ENCODE measurements at regions not wholly inside any gene's neighbourhood (a gene's known extent, or its start where the extent isn't known, plus 50 kb on each side); places are given as distances from the start of the nearest gene placed in this dataset.
"Not testable (repeated sequence)": the region's sequence is repeated elsewhere in the genome, so short reads cannot be mapped to it uniquely, and the experiment has no call there.

DNA sequence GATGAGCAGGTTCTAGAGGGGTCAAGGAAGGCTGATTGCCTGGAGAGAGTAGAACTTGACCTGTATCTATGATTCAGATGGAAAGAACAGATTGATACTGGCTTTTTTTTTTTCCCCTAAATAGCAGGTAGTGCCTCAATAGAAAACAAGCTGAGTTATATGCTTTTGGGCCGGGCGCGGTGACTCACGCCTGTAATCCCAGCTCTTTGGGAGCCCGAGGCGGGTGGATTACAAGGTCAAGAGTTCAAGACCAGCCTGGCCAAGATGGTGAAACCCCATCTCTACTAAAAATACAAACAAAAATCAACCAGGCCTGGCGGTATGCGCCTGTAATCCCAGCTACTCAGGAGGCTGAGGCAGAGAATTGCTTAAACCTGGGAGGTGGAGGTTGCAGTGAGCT, 186.1 kb downstream of the CEP135 start:
- TF ChIP-seq, protein P1, sequence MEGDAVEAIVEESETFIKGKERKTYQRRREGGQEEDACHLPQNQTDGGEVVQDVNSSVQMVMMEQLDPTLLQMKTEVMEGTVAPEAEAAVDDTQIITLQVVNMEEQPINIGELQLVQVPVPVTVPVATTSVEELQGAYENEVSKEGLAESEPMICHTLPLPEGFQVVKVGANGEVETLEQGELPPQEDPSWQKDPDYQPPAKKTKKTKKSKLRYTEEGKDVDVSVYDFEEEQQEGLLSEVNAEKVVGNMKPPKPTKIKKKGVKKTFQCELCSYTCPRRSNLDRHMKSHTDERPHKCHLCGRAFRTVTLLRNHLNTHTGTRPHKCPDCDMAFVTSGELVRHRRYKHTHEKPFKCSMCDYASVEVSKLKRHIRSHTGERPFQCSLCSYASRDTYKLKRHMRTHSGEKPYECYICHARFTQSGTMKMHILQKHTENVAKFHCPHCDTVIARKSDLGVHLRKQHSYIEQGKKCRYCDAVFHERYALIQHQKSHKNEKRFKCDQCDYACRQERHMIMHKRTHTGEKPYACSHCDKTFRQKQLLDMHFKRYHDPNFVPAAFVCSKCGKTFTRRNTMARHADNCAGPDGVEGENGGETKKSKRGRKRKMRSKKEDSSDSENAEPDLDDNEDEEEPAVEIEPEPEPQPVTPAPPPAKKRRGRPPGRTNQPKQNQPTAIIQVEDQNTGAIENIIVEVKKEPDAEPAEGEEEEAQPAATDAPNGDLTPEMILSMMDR (IDR thresholded peaks at IDR 0.05; ENCODE audit: poor library complexity) = not testable (repeated sequence)
- TF ChIP-seq EZH2 (IDR thresholded peaks at IDR 0.05; ENCODE audit: borderline replicate concordance); EZH2phosphoT487 (IDR thresholded peaks at IDR 0.05; ENCODE audit: low read depth, severe bottlenecking, unreplicated experiment): not testable (repeated sequence)
